Psoas muscle (tissue), 7 donors: ENCODE measurements at regions not wholly inside any gene's neighbourhood (a gene's known extent, or its start where the extent isn't known, plus 50 kb on each side); places are given as distances from the start of the nearest gene placed in this dataset.

Source experiments
- ATAC-seq, 4 donors: fragments of 200-7000 bp; cut with Tn5 transposase; one replicate each; pipeline ENCODE4 v1.9.1; 2020; ENCODE audit warnings: moderate library complexity in 3 of 4, mild to moderate bottlenecking in 2 of 4
- DNase-seq, 2 donors: peaks; one replicate each; pipeline ENCODE4 v3.0.0-alpha.2; 2020
- H3K27ac ChIP-seq: fragments of 200-600 bp; one replicate; pipeline ENCODE4 v1.8.0; 2022
- H3K27me3 ChIP-seq, 3 donors: fragments of 200-600 bp in 1 of 3; one replicate each; pipeline versions ENCODE4 v1.6.1 to v1.8.0; 2013 to 2022; ENCODE audit warnings: low read length in 2 of 3, mild to moderate bottlenecking in 2 of 3, moderate library complexity in 1 of 3; ENCODE audit not compliant: insufficient read depth in 3 of 3
- H3K36me3 ChIP-seq, 2 donors: fragments of 200-600 bp in 1 of 2; one replicate each; pipeline versions ENCODE4 v1.6.1 to v1.8.0; 2013 to 2022; ENCODE audit warnings: low read depth in 1 of 2, mild to moderate bottlenecking in 1 of 2, moderate library complexity in 1 of 2; ENCODE audit not compliant: insufficient read depth in 1 of 2
- H3K4me1 ChIP-seq: fragments of 200-600 bp; one replicate; pipeline ENCODE4 v1.8.0; 2022
- H3K4me3 ChIP-seq: fragments of 200-600 bp; one replicate; pipeline ENCODE4 v1.8.0; 2022; ENCODE audit warnings: mild to moderate bottlenecking
- H3K9me3 ChIP-seq: fragments of 200-600 bp; one replicate; pipeline ENCODE4 v1.8.0; 2022
- CTCF ChIP-seq: fragments of 200-600 bp; IDR thresholded peaks from one replicate; pipeline ENCODE4 v1.8.0; 2022; ENCODE audit warnings: antibody characterized with exemption
- WGBS, 3 donors: extraction: QIAGEN DNeasy Blood & Tissue Kit; methylation state at CpG; one replicate each; pipeline versions ENCODE4 v1.1.6 to v1.1.7; 2013; 5-methylcytosine and 5-hydroxymethylcytosine counted together
- intact Hi-C, 2 donors: fragments of 100-400 bp; cut with DNase I; formaldehyde crosslinking; loops; one replicate each; pipeline versions ENCODE4 v1.11.0 to v1.14.2; 2022
- donor health status: healthy with polysubstance abuse.
- donor health status: DM: no; HTN: no; CAD: no; lungs with moderate emphysema.
- donor health status: Bipolar disorder and iron deficiency.
- donor health status: healthy.
- donor health status: DM: yes; HTN: yes; CAD: no.
- donor health status: DM: no; HTN: no; CAD: no.
- donor health status: DM: yes; HTN: yes; CAD: no.

DNA sequence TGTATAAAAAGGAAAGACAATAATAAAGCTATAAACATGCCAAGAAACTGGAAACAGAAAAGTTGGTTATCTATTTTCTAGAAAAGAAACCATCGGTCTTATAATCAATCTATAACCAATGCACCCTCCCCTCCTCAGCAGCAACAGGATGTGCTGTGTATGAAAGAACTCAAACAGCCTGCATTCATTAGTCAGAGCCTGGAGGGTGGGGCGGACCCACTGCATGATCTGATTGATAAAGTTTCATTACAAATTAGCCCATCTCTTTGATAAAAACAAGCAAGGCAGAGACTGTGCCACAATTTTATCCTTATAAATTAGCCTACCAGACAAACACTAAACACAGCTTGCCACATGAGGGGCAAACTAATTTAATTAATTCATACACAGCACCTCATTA lies 448.1 kb downstream of the BCAT1 start:
- no peaks in the 10 kb centered on the region for H3K36me3 ChIP-seq
- 84 to 87% (median 87%) methylated on average over 2 of the region's 2 CpGs for WGBS, 3 donors
- ATAC-seq (no peak), DNase-seq (no peak)
- no peak overlapping the region for H3K27ac ChIP-seq
- no peak overlapping the region for H3K4me3 ChIP-seq
- no peaks in the 10 kb centered on the region for H3K27me3 ChIP-seq
- TF ChIP-seq CTCF: no peak
- H3K9me3 ChIP-seq: peaks cover 5% of the 10 kb centered on the region
- H3K4me1 ChIP-seq: no peaks in the 10 kb centered on the region
- intact Hi-C loops: no loop called here

- H3K36me3 ChIP-seq: no peaks in the 10 kb centered on the region
- H3K9me3 ChIP-seq: peaks cover 5% of the 10 kb centered on the region
- H3K4me1 ChIP-seq: no peaks in the 10 kb centered on the region
- H3K27ac ChIP-seq: no peak overlapping the region
- DNase-seq (no peak), ATAC-seq (no peak)
- H3K4me3 ChIP-seq: no peak overlapping the region
- TF ChIP-seq CTCF: no peak
- WGBS, 3 donors: 53 to 61% (median 60%) methylated on average over 4 of the region's 4 CpGs
- no peaks in the 10 kb centered on the region for H3K27me3 ChIP-seq
- intact Hi-C loops: no loop called here
These were observed 448.5 kb downstream of the BCAT1 start for GRCh38 chr12:24500421-24500820.

DNA sequence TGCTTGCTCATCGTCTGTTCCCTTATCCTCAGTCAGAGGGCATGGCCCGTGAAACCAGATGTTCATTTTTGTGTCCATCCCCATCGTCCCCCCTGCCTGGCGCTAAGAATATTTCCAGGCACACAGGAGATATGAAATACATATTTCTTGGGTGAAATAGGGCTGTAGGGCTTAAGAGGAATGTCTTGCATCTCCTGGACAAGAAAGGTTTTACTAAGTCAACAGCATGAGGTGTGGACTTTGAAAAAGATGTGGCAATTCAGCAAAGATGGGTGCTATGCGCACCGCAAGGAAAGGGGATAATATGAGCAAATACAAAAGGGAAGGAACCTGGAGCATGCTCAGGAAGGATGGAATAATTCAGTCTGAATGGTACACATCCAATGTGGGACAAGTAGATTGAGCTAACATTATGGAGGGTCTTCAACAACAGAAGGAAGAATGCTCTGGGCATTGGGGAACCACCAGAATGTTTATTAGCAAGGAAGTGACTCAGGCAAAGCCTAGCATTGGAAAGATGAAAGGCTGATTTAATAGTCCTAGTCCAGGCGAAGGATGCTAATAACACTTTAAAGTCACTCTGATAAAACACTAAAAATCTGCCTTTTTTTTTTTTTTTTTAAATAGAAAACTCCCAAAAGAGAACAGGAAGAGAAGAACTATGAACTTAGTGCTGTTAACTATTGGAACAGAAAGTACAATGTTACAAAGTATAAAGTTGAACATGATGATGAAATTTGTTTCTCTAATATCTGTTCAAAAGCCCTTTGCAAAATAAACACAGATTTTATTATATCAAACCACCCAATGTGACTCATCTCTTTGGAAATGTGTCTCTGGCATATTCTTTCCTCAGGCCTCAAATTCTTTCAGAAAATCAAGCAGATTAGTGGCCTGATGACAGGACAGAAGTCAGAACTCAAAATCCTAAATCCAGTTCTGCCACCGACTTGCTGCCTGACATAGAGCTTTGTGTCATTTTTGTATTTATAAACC lies 449.5 kb downstream of the BCAT1 start:
- WGBS, 3 donors: 76 to 85% (median 76%) methylated on average over 8 of the region's 8 CpGs
- Histone ChIP-seq H3K36me3 (no peaks in the 10 kb centered on the region), H3K27me3 (no peaks in the 10 kb centered on the region), H3K4me3 (no peak overlapping the region), H3K9me3 (peaks cover 5% of the 10 kb centered on the region), H3K27ac (no peak overlapping the region), H3K4me1 (no peaks in the 10 kb centered on the region)
- no peak for TF ChIP-seq CTCF
- peak in 2 of 4 donors; percentile 43 to 62 for ATAC-seq
- intact Hi-C loops: no loop called here
- DNase-seq: no peak

- Histone ChIP-seq H3K27me3 (no peaks in the 10 kb centered on the region), H3K9me3 (no peaks in the 10 kb centered on the region), H3K27ac (no peak overlapping the region), H3K36me3 (no peaks in the 10 kb centered on the region), H3K4me1 (no peaks in the 10 kb centered on the region), H3K4me3 (no peak overlapping the region)
- intact Hi-C loops: no loop called here
- no peak for TF ChIP-seq CTCF
- DNase-seq (no peak), ATAC-seq (no peak)
- 42 to 59% (median 51%) methylated on average over 1 of the region's 1 CpG for WGBS, 3 donors
These were observed 452.1 kb downstream of the BCAT1 start for GRCh38 chr12:24496755-24497154.
